ENCODE measurements at regions not wholly inside any gene's neighbourhood (a gene's known extent, or its start where the extent isn't known, plus 50 kb on each side); places are given as distances from the start of the nearest gene placed in this dataset.

- TF ChIP-seq ZNF707 (tag by site-specific recombination; IDR thresholded peaks at IDR 0.05) = no peak
- TF ChIP-seq CTCF (tag by site-specific recombination; IDR thresholded peaks at IDR 0.05) = no peak
- no peak for TF ChIP-seq REST (tag by site-specific recombination; IDR thresholded peaks at IDR 0.05)
Observed at GRCh38 chr4:119765951-119766350, 137.3 kb upstream of the PDE5A start.

All from HEK293 (cell line).